Activated CD4-positive, alpha-beta T cell treated with anti-CD3 and anti-CD28 coated beads, Interleukin-2, amount 50 U/mL, for 1 hour (primary cell): ENCODE measurements at regions not wholly inside any gene's neighbourhood (a gene's known extent, or its start where the extent isn't known, plus 50 kb on each side); places are given as distances from the start of the nearest gene placed in this dataset.

ENCODE experiments used
- DNase-seq: peaks from one replicate; pipeline ENCODE4 v3.0.0-alpha.2; 2020

DNA sequence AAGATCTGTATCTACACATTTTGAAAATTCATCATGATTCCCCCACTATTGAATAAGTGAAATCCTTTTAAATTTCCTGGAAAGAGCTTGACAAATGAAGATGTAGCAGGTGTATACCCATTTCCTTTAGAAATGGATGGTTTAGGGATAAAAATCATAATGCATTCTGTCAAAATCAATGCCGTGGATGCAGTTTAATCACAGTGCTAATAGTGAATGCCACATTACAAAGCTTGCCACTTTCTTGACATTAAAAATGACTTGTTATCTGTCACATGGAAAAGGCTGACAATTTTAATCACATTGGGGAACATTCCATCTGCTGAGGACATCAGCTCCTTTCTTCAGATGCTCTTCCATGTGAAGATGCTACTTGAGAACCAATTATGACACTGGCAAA is 229.6 kb downstream of the GPAM start:
- DNase-seq: no peak

DNA sequence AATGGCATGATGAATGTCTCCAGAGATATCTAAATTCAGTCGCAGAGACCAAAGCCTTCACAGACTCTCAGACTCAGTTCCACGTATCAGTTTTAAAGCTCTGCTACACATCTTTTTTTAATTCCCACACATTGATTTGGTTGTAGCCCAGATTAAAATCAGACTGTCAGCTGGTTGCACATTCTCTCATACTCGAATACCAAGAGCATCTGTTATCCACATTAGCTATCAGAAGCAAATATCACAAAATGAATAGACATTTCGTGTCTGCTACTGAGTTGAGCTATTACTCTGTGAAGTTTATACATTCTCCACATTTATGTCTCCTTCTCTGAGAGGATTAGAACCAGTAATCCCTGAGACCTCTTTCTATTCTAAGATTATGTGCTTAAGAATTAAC is 229.2 kb downstream of the GPAM start:
- no peak for DNase-seq

DNA sequence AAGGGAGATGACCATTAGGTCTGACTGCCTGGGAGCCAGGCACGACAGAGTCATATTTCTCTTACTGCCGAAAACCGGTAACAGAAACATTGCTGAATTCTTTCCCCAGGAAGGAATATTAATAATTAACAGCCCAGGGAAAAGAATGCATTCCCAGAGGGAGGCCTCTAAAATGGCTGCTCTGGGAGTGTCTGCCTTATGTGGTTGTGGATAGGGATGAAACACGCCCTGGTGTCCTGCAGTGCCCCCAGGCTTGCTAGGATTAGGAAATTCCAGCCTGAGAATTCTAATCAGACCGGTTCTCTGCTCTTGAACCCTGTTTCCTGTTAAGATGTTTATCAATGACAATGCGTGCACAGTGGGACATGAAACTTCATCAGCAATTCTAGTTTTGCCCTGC is 226.7 kb downstream of the GPAM start:
- DNase-seq: no peak

DNA sequence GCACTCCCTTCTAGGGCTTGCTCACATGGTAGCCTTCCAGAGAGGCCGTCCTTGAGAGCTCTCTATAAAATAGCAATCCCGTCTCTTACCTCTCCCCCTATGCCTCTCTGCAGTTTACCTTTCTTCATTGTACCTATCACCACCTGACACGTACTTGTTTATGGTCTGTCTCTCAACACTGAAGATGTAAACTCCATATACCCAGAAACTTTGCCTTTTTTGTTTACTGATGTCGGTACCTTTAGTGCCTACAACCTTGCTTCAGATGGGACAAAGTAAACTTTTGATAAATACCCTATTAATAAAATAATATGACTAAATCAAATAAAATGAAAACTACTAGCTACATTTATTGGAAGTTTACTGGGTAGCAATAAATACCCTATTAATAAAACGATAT is 220.6 kb downstream of the GPAM start:
- no peak for DNase-seq

DNA sequence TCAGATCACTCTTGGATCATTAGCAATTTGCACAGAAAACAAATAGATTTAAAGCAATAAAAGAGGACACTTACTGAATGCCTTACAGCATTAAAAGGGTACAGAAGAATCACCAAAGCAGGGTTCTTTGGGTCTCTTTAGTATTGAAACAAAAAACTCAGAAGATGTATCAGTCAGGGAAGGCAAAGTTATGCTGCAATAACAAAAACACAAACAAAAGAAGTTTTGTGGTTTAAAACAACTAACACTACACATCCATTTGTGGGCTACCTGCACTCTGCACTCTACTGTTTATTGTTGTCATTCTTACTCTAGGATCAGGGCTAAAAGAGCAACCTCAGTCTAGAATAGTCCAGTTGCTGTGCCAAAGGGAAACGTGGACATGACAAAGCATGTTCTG is 216.4 kb downstream of the GPAM start:
- DNase-seq: no peak

DNA sequence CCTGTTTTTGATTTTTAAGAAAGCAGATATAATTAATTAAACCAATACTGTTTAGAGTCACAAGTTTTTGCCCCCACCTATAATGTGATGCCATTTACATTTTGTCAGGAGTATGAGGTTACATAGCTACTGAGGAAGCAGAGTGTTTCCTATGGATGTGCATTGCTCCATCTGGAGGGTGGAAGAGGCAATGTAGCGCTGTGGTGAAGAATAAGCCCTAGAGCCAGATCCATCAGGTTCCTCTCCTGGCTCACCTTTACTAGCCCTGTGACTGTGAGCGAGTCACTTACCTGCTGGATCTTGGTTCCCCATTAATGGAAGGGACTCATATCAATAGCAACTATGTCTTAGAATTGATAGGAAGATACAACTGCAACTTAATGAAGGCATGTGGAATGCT is 216.0 kb downstream of the GPAM start:
- DNase-seq: no peak

DNA sequence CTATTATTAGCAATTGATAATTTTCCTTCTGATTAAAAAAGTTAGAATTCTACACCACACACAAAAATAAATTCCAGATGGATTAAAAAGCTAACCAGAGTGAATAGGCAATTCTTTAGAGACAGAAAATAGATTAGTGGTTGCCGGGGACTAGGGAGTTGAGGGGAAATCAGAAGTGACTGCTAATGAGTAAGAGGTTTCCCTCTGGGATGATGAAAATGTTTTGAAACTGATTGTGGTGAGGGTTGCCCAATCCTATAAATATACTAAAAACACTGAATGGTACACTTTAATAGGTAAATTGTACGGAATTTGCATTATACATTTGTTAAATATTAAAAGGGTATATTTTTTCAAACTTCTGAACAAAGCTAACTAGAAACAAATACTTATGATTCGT is 214.9 kb downstream of the GPAM start:
- DNase-seq: no peak

DNA sequence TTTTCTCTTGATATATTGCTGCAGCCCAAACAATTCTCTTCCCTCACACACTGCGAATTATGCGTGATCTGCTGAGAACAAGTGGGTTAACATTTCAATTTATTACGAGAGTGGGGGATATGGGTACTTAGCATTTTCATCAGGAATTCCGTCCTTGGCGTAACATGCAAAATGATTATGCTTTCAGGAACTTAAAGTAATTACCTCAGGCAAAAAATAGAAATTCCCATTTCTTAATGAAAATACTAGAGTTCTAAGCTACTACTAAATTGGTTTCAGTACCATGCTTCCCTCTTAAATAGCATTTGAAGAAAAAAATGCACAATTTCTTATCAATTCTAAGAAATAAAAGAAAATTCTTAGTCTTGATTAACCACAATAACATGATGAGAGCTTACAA is 213.5 kb downstream of the GPAM start:
- DNase-seq: no peak

DNA sequence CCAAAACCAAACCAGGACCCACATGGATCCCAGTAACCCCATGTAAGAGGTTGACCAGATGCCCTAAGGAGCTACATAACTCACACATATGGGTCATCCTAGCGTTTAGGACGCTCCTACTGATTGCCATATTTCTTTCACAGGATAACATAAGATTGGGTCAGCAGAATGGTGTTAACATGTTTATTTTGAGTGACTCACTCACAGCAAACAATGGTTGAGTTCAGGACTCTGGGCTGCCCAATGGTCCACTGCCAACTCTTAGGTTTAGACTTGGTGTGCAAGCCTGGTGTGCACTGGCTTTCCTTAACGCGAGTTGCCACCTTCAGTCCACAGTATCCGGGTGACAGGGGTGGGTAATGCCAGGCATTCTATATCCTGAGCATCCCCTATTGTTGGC is 211.5 kb downstream of the GPAM start:
- DNase-seq: no peak

DNA sequence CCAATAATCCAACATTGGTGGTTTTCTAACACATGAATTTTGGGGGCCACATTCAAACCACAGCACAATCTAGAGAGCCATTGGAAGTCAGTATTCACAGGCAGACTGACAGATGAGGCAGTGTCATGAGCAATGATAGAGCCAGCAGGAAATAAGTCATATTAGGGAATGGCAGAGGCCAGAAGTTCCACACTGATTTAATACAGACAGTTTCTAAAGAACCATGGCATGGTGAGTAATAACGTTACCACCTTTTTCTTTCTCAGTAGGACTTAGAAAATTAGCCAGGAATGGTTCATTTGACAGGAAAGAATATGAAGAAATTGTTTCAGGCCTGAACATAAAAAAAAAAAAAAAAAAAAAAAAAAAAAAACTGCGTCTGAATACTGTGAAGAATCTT is 210.3 kb downstream of the GPAM start:
- DNase-seq: no peak

DNA sequence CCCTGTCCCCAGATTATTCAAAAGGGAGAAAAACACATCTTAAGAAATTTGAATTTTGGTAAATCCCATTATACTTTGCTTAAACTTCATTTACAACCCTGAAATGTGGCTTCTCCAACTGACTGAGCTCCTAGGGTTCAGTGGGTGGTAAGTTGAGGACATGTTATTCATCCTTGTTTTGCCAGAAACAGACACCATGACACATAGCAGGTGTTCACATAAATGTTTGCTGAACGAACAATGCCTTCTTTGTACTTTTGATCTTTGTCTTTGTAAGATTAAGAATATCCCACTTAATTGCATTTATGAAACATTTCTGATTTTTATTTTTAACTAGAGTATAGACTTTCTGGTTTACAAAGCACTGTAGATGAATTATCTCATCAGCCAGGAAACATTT is 209.7 kb downstream of the GPAM start:
- no peak for DNase-seq

DNA sequence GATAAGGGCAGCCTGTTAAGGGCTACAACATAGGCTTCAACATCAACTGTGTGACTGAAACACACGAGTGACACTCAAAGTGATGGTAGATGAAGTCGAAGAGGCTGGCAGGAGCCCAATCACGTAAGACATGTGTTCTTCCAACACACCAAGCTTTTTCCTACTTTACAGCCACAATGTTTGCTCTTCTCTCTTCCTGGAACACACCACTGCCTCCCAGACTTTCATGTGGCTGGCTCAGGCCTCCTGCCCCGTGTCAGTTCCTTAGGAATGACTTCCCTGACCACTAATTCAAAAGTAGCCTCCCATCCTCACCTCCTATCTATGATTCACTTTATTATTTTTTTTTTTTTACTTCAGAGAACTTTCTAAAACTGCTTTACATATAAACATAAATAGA is 209.2 kb downstream of the GPAM start:
- no peak for DNase-seq

DNA sequence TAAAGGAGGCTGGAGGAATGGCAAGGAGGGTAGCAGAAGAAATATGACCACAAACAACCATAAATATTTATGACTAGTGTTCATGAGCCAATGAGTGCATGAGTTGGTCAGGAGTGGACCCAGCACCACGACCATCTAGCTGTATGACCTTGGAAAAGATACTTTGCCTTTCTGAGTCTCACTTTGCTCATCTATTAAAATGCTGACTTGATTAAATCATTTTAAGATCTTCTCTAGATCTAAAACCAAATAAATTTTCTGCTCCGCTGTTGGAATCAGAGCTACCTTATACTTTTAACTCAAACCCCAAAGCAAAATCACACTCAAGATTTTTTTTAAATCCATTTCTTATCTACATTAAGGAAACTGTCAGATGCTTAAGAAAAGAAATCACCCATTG is 207.0 kb downstream of the GPAM start:
- DNase-seq: no peak

DNA sequence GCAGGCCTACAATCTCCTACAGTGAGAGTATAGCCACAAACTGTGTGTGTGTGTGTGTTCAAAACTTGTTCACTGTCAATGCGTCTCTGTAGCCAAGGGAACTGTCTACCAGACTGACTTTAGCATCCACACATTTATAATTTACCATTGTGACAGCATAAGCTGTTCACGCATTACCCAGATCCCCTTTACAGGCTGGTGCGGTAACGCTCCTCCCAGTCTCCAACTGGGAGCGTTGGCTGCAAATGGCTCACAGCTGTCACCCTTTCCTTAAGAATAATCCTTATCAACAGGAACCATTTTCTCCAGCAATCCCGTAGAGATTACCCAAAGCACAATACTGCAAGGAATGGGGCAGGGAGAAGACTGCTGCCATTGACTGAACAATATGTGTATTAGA is 199.5 kb downstream of the GPAM start:
- no peak for DNase-seq

DNA sequence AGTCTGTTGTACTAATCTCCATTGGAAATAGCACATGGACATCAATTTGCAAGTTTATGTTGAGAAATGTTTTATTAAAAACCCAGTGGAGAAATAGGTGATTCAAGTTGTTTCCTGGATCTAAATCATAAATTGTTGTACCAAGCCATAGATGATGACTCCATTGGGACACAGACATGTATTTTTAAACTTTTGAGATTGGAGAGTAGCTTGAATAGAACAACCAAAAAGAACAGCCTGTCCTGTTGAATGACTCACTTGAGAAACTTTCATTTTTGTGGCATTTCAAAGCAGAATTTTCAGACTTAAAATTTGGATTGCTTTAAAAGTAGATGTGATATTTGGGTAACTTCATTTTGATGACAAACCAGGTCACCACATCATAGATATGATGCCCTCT is 197.5 kb downstream of the GPAM start:
- no peak for DNase-seq

DNA sequence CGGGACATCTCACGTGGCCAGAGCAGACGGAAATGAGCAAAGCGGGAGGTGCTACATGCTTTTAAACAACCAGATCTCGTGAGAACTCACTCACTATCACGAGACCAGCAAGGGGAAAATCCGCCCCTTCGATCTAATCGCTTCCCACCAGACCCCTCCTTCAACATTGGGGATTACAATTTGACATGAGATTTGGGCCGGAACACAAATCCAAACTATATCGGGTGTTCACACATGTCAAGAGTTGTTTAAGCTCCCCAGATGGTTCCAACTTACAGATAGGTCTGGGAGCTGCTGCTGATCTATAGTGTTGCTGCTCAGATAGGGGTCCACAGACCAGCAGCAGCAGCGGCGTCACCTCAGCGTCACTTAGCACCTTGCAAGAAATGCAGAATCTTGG is 194.9 kb downstream of the GPAM start:
- no peak for DNase-seq

DNA sequence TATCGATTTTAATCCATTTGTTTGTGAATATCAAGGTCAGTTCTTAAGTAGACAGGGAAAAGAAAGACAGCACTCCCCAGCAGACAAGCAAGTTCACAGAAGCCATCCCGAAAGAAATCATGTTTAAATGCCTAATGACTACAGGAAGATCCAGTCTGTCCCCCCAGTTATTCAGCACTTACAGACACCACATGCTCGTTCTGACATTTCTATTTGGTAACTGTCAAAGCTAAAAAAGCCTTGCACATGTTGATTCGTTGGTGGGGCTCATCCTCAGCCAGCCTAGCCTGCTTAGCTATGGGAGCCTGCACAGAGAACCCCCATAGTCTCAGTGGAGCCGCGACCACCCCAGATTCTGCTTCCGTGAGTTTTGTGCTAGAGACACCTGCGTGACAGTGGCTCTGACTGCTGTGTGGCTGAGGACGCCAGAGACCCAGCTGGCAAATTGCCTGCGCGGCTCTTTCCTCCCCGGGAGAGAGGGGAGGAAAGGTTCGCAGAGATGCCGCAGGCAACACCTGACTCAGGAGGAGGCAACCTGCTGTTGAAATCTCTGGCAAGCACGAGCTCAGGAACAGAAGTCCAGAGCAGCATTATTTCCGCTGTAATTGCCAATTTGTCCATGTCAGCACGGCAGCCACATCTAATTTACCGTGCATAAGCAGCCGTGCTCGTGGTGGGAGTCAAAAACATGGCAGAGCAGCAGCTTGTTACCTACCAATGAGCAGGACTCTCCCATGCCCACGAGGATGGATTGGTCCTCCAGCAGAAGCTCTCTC is 194.2 kb downstream of the GPAM start:
- no peak for DNase-seq

DNA sequence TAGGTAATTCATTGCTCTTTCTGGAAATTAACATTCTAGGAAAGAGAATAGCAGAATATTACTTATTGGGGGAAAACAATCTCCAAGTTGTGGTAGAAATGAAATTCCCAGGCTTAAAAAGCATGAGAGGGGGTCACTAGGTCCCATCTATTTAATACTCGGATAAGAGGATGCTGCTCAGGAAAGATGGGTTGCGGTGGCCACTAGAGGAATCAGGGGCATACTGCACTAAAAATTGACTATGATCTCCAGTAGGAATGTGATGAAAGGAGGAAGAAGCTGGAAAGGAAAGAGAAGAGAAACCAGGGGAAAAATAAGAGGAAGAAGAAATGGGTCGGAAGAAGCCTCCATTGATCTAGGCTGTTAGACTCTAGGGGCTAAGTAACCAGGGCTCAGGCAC is 192.8 kb downstream of the GPAM start:
- DNase-seq: no peak

DNA sequence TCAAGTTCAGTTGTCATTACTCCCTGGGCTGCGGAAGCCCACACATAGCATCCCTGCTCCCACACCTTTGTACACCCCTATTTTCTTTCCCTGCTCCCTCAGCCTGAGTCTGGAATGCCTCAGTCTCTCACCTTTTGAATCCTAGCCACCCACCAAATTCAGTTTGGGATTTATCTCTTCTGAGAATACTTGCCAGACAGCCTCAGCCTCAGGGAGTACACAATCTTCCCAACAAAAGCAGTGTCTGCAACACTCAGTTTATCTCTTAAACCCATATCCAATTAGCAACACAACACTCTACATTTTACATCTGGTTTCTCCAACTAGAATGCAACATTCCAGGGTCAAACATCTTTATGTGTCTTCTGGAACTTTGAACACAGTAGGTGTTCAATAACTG is 190.2 kb downstream of the GPAM start:
- DNase-seq: no peak

DNA sequence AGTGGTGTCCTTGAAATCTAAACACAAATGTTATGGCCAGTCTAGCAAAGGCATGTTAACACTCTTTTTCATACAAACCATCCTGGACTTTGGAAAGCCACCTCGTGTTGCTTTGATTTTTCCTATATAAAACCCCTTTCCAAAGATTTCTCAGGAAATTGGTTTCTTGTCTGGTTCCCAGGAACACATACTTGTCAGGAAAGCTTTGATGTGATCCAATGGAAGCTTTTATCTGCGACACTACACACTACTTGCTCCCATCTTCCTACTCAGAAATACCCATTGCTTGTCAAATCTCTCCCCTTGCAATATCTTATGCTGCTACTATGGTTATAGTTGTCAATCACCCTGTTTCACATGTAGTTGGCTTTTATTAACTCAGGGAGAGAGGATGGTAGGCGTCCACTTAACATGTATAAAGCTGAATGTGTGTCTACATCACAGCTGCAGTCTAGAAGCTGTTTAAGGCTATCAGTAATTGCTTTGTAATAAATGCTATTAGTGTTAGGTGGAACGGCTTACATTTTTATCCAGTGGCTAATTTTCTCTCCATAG is 189.6 kb downstream of the GPAM start:
- DNase-seq: no peak

DNA sequence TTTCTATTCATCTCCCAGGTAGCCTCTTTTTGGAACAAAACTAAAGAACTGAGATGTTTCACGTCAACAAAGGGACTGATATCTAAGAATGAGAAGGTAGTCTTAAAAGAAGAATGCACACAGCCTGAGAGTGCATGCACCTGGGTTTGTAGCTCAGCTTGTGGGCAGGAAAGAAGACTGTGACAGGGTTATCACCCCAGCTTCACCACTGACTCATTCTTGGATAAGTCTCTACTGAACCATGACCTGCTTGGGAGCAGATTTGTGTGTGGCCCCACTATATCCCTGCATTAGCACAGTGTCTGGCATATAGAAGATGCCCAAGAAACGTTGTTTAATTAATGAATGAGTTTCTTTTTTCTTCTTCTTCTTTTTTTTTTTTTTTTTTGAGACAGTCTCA is 187.5 kb downstream of the GPAM start:
- DNase-seq: no peak

DNA sequence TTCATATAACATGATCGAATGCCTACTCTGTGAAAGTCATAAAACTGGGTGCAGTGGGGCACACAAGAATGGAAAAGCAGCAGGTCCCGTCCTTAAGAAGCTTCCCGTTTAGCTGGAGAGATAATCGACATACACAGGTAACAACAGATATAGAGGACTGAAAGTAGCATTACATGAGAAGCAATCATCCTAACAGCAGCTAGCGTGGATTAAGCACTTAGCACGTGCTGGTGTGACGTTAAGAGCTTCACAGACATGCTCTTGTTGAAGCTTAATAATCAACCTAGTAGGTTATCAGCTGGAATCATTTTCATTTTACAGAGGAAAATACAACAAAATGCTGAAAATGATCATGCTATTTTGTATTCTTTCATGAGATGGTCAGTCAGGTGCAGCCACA is 184.8 kb downstream of the GPAM start:
- DNase-seq: no peak

DNA sequence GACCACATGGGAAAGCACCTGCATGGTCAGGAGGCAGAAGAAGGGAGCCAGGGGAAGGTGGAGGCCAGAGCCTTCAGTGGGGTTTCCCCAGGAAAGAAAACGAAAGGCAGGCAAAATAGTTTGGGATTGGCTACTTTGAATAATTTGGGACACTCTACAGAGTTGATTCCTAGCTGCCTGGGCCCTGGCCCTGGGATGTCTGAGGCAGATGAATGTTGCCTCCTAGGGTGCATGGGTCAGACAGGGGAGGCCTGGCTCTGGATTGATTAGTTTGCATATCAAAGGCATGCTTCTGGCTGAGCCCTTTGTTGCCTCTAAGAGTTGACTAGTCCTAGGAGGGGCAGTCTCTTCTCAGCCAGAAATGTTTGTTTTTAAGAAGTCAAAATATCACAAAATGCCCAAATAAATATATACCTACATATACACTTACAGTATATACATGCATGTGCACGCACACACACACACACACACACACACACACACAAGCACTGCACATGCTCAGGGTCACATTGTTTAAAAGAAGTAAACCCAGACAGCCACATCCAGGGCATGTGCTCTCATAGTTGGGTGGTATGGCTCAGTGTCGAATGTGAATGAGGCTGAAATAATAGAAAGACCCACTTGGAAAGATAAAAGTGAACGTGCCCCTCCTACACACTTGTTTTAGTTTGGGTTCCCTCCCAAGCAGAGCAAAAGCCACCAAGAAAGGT is 184.2 kb downstream of the GPAM start:
- no peak for DNase-seq

DNA sequence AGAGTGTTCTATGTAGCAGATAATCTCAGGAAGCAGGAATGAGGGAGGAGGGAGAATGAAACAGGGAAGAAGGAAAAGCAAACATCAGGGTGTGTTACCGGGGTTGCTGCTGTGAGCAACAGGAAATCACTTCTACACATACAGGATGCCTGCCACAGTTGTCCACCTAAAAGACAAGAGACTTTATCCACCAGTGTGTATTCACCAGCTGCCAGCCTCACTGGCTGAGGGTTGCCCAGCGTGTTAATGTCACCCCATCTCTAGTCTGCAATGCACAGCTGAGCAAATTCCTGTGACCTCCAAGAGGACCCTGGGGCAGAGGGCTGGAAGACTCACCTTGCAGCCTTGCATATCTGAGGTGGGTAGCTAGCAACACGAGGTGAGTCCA is 183.7 kb downstream of the GPAM start:
- no peak for DNase-seq

DNA sequence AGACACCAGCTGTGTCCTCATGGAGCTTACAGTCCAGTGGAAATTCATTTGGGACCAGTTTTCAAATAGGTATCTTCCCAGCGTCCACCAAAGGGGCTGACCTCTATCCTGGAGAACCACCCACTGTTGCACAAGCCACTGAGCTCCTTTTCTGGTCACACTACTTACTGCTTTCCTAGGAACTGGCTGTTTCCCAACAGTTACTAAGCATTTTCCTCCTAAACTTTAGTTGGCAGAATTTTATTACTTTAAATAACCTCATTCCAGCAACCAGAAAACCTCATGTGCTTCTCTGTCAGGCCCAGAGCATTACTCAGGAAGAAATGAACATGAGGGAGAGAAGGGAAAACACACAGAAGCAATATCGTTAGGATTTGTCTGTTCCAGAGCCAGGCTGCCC is 183.1 kb downstream of the GPAM start:
- DNase-seq: no peak
